NCI-H748 (cell line): ENCODE measurements at regions not wholly inside any gene's neighbourhood (a gene's known extent, or its start where the extent isn't known, plus 50 kb on each side); places are given as distances from the start of the nearest gene placed in this dataset.

Source experiments
- DNase-seq: peaks from one replicate; lab custom pipeline; 2025; ENCODE audit not compliant: unreplicated experiment; lab: John Stamatoyannopoulos, UW

DNA sequence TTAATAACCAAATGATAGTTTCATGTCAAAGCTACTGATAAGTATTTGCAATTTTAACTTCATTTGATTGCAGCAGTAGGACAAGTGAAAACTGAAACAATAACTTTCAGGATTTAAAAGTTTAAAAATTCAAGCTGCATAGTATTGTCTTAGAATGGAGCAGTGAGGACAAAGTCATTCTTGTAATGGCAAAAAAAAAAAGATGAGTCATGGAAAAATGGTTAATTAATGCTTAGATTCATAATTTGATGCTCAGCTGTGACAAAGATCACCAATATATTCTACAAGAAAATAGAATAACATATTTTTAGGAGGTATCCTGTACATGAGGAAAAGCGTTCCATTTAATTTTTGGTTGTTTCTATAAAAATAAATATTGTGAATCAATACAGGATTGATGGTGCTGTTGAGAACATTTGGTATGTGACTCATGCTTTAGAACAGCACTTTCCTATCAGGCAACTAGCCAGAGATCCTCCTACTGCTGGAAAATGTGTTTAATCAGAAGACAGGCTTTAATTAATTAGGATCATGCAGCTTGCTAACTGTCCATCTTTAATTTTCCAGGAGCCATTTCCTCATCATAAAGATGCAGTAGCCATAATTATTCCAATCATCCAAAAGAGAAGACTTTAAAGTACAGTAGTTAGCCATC lies 239.0 kb upstream of the MMADHC start:
- DNase-seq = no peak

DNA sequence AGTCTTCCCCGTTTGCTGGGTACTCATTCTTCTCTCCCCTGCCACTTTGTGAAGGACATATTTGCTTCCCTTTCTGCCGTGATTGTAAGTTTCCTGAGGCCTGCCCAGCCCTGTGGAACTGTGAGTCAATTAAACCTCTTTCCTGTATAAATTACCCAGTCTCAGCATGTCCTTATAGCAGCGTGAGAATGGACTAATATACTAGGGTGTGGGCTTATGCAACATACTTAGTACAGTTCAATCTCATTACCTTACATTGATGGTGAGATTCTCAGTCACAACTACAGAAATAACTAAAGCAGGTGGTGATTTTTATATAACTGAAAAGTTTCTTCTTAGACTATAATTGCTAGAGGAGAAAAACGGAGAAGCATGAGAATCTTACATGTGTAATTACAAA lies 237.9 kb upstream of the MMADHC start:
- DNase-seq = no peak

- no peak for DNase-seq
These were observed 236.6 kb upstream of the MMADHC start for GRCh38 chr2:149824136-149824535.

- peak; percentile 22 for DNase-seq
These were observed 231.9 kb upstream of the MMADHC start for GRCh38 chr2:149819356-149819957.

DNA sequence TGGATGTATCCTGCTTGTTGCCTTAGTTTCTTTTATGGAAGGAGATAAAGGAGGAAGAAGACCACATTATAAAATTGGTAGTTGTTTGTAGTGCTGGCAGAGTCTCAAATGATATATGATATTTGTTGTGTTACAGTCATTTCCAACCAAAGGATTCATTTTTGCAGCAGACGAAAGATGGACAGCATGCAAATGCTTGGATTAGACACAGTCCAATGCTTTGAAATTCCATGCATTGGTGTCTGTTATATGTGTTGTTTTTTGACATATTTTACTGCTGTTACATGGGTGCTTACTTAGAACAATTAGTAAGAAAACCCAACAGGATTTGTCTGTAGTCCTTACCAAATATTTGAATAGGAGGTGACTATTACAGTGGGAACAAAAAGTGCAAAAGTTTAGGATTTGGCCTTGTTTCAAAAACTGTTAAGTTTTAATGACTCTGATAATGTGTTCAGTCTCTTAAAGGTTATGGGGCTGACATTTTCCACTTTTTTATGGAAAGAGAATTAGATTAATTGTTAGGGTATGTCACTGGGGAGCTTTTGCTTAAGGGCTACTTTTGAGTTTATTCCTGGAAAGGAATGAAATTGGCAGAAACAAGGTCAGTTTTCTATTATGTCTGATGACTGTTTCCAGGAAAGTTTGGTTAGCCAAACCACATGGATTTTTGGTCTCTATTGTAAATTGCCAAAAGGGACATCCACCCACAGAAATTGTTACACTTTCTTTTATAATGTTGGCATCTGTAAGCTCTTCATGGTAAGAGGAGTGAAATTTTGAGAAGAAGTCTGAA lies 229.4 kb upstream of the MMADHC start:
- peak; percentile 7 for DNase-seq

DNA sequence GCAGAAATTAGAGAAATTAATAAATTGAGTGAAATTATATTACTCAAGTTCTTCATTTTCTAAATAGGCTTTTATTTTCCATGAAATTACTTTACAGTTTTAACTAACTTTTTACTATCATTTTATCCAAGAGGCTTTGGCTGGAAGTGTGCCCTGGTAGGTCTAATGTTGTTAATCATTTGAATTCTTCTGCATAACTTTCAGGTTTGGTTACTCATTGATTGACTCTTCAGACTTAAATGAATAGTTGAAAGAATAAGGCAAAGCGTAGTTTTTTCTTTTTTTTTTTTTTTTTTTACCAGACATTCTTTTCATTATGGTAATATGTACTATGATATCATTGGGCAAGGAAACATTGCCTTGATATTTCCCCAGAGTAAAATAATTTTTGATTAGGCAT lies 228.4 kb upstream of the MMADHC start:
- no peak for DNase-seq

- no peak for DNase-seq
These were observed 227.3 kb upstream of the MMADHC start for GRCh38 chr2:149814901-149815300.

- DNase-seq = peak; percentile 30
These were observed 226.5 kb upstream of the MMADHC start for GRCh38 chr2:149814049-149814448.

DNA sequence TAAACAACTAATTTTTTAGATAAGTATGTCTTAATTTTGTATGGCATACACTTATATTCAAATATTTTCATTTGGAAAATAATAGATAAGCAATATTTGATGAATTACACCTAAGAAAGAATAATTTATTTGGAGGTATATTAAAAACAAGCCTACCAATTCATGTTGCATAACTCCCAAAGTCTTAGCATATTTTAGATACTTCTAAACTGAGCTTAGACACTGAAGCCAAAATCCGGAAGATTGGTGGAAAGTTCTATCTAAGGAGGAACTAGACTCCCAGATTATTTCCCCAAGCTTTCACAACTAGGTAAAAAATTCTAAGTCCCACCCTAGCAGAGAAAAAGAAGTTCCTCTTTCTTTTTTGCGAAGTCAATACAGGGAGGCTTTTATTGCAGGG lies 221.0 kb upstream of the MMADHC start:
- DNase-seq = no peak

DNA sequence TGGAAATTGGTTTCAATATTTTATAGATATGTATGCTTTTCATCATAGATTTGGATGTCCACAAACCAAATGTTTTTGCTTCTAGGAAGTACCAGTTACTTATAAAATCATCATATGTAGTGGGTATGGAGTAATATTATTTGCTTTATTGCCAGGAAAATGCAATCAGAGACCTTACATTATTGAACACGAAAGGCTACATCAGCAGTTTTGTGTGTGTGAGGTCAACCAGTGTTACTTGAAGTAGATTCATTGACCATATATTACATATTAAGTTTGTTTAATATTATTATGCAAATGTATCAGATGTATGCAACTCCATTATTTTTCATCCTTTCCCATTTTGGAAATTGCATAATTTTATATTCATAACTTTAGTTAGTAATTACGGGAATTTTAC lies 219.1 kb upstream of the MMADHC start:
- DNase-seq = no peak

DNA sequence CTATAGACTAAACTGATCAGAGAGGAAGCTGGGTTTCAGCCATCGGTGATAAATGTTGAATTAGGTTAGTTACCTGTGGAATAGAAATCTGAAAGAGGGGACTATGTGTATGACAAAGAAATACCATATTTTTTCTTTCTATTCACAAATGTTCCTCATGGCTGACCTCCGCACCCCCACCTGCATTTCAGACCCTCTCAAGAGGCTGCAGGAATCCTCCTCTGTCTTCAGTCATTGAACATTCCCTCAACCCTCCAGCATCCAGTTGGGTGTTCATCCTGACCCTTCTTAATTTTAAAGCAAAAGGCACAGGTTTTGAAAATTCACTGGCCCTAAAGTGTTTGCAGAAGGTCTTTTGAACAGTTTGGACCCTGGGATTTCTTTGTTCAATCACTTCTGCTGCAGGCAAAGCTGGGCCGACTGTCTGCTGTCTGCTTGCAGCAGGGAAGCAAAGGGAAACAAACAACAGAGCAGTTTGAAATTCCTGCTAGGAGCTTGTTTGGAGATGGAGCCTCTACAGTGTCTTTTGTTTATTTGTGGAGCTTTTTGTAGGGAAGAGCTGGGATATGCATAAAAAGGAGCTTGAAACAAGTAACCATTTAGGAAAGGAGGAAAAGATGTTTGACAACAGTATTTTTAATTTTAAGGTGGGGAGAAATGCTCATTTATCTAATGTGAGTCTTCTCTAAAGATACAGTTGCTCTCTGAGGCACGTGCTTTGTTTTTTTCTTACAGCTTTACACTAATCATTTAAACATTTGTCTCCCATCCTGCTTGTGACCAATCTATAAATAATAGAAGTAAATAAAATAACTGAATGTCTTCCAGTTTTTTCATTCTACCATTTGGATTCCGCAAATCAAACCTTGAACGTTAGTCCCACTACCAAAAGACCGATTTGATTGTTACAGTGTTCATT lies 213.3 kb upstream of the MMADHC start:
- DNase-seq = no peak

DNA sequence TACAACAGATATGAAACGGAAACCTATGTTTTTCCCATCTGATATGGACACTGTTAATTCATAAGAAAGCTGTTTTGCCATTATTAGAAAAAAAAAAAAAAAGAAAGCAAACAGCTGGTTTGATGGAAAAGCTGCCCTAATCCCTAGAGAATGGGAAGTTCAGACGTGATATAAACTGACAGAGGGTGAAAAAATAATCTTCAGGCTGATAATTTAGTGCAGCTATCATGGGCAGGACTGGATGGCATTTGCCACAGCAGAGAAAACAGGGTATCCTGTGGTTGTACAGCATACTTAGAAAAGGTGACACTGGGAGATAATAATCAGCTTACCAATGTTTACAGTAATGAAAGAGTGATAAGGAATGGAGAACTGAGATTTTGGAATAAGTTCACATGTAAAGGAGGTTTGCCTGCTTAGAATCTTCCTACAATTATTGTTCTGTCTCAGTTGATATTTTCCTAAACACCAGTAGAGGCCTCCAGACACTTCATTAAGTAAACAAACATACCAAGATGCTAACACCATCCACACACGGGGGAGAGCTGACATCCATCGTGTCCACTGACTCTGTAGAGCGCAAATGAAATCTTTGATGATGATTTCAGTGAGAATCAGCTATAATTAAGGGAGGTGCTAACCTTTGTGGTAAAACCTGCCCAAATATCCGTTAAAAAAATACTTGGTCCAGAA lies 211.6 kb upstream of the MMADHC start:
- peak; percentile 47 for DNase-seq

DNA sequence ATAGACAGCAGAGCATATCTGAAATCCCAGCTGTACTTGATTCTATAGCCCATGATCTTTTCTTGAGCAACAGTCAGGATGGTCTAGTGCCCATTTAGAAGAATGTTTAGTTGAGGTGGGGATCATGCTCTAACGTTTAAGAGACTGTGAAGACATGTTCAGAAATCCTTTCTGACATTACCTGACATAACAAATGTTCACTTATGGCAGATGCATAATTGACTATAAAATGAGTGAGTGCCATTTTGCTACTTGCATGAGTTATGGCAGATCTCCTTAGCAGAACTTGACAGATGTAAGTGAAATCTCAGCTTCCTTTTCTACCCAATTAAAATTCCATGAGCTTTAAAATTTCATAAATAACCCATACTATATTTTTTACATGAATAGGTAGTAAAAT lies 209.5 kb upstream of the MMADHC start:
- DNase-seq = no peak

- DNase-seq = no peak
These were observed 202.0 kb upstream of the MMADHC start for GRCh38 chr2:149789549-149789948.

DNA sequence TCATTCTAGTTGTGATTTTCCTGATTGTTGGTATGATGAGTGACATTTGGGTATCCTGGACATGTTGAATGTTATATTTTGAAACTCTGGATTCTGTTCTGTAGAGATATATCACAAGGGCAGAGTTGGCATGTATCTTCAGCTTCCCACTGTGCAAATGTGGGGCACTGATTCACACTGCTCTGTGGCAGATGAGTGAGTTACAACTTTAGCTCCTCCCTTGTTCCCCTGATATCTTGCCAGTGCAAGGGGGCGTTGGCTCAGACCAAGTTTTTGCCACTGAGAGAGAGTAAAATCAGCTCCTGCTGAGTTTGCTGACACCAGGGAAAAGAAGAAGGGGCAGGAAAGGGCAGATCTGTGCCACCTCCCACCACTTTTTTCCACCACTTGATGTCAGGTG lies 199.6 kb upstream of the MMADHC start:
- no peak for DNase-seq

DNA sequence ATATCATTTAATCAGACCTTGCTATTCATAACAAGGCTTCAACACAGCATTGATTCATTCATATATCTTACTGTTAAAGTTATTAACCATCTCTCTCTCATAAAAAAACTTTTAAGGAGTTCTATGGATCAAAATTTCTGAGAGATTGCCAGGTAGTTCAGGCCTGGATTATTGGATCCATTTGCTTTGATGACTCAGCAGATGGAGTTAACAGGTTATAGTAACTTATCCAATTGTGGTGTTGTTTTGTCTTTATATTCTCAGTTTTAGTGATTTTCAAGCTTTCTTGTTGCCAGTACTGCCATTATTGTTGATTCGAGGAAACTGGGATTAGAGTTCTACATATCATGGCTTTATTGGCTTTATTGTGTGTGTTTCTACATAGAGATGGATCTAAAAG lies 195.7 kb upstream of the MMADHC start:
- DNase-seq = no peak

- no peak for DNase-seq
These were observed 195.0 kb upstream of the MMADHC start for GRCh38 chr2:149782572-149782971.

GRCh38 chr2:149781263-149781808 lies 193.8 kb upstream of the MMADHC start:
- no peak for DNase-seq

DNA sequence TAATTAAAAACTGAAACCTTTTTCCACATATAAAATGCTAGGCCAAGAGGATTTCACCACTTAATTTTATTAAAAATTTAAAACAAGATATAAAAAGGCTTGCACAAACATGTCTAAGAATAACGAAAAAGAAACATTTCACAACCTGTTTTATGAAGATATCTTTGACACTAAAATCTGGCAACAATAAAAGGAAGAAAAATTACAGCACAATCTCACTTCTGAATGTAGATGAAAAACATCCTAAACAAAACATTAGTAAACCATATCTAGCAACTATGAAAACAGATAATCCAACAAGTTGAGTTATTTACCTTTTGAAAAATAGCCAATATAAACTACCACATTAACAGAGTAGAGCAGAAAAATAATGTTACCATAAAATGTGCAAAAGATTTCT lies 185.4 kb upstream of the MMADHC start:
- no peak for DNase-seq

DNA sequence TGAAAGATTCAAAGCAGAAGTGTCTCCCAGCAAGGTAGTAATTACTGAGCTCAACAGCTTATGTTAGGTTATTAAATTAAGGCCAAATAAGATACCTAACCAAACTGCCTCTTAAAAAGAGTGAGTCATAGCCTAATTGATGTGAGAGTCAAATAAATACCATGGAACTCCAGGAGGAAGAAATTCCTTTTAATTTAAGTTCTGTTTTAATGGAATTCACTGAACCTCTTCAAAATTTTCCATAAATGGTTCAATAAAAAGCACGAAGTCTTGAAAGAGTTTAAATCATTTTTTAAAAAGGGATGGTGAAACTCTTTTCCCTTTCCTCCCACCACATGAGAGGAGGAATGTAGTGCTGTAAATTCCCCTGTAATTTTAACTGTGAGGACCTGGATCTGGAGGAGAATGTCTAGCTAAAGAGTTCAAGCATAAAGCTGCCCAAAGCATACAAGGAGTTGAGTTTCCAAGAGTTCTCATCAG lies 180.8 kb upstream of the MMADHC start:
- peak; percentile 62 for DNase-seq
